DMS 273 treated with DMSO at 0.1 percent for 48 hours (cell line): ENCODE measurements at regions not wholly inside any gene's neighbourhood (a gene's known extent, or its start where the extent isn't known, plus 50 kb on each side); places are given as distances from the start of the nearest gene placed in this dataset.
"Not testable (repeated sequence)": the region's sequence is repeated elsewhere in the genome, so short reads cannot be mapped to it uniquely, and the experiment has no call there.

Experiments used
- DNase-seq: peaks from one replicate; lab custom pipeline; 2025; lab: John Stamatoyannopoulos, UW

DNA sequence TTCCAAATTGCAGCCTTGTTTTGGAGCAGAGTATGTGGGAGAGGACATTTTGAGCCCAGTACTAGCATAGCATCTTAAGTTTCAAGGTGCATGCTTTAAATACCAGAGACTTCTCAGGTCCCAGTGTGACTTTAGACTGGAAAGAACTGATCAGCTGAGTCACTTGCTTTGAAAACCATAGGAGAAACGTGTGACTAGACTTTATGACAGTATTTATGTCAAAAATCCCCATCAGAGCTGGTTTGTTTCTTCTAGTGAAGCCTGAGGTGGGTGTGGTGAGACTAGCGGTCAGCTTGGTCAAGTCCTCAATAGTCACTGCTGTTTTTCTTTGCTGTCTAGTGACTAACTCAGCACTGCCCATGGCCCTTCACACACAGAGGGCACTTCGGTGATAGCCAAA, 724.2 kb downstream of the GATA3 start:
- no peak for DNase-seq

GRCh38 chr10:8787649-8788048, 733.2 kb downstream of the GATA3 start:
- DNase-seq, result no peak

GRCh38 chr10:8790390-8790789, 735.9 kb downstream of the GATA3 start:
- DNase-seq, result no peak

- no peak for DNase-seq
Observed at GRCh38 chr10:8794860-8795259, 740.4 kb downstream of the GATA3 start.

- DNase-seq, result no peak
Observed at GRCh38 chr10:8800426-8800825, 745.9 kb downstream of the GATA3 start.

- DNase-seq, result no peak
Observed at GRCh38 chr10:8803992-8804391, 749.5 kb downstream of the GATA3 start.

- no peak for DNase-seq
Observed at GRCh38 chr10:8810677-8811076, 756.2 kb downstream of the GATA3 start.

- no peak for DNase-seq
Observed at GRCh38 chr10:8811201-8811600, 756.7 kb downstream of the GATA3 start.

- DNase-seq, result no peak
Observed at GRCh38 chr10:8815969-8816368, 761.5 kb downstream of the GATA3 start.

DNA sequence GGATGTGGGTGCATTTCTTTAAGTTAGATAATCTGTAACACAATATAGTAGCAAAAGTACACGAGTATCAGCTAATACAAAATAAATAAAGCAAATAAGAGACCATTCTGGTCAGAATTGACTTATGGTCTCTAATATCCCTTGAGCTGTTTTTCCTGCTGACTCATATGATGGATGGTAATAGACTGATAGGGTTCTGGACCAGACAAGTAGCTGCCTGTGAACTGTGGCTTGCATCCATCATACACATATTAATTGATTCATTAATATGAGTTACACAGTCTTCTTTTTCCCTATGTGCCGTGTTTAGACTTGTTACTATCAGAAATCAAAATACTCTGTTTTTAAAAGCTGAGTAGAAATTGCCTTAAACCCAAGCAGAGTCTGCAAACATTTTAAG, 762.8 kb downstream of the GATA3 start:
- DNase-seq, result no peak

- no peak for DNase-seq
Observed at GRCh38 chr10:8825611-8826010, 771.1 kb downstream of the GATA3 start.

- no peak for DNase-seq
Observed at GRCh38 chr10:8829592-8829991, 775.1 kb downstream of the GATA3 start.

DNA sequence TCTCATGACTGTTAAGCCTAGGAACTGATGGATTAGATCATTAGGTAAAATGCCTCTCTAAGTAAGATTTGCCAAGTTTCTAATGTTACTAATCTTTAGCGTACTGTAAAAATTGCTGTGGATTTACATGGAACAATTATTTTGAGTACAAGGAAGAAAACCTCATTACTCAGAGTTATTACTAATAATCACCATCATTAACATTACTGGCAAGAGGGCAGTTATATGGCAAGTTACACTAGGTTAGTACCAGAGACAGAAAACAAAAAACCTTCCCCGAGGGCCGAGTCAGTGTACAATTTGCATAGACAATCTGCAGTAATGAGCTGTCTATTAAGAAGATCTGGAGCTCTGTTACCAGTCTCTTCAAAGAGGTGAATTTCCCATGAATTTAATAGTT, 775.6 kb downstream of the GATA3 start:
- DNase-seq, result no peak

- DNase-seq, result no peak
Observed at GRCh38 chr10:8830876-8831275, 776.4 kb downstream of the GATA3 start.

GRCh38 chr10:8835453-8836167, 781.1 kb downstream of the GATA3 start:
- no peak for DNase-seq

DNA sequence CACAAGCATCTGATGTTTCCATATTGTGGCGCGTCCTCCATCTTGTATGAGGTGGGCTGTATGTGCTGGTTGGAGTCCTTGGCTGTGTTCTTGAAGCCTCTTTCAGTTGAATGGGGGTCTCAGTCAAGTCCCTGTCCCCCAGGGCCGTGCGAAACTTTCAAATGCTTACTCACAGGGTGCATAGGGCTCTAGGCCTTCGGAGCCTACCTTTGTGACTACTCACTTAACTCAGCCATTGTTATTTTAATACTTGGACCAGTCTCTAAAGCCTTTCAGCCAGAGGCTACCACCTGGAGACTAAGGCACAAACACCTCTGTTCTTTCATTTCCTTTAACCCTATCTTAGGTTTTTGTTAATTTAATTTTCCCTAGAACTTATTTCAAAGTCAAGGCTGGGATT, 785.9 kb downstream of the GATA3 start:
- DNase-seq, result no peak

DNA sequence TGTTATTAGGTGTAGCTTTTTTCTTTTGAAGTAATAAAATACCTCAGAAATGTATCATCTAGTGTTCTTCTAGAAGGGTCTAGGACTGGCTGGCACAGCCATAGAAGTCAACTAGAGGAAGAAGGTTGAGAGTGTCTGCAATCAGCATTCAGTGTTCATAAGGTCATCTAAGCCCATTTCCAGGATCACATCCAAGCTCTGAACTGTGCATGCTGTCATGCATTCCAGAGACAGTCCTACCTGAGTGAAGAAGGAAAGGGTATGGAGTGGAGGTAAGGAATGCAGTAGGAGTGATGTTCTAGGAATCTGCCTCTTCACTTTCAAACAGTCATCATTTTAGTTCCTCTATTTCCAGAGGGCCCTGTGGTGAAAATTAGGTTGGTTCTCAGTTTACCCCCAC, 789.7 kb downstream of the GATA3 start:
- no peak for DNase-seq

- no peak for DNase-seq
Observed at GRCh38 chr10:8852546-8852945, 798.1 kb downstream of the GATA3 start.

- DNase-seq, result no peak
Observed at GRCh38 chr10:8853048-8853447, 798.6 kb downstream of the GATA3 start.

DNA sequence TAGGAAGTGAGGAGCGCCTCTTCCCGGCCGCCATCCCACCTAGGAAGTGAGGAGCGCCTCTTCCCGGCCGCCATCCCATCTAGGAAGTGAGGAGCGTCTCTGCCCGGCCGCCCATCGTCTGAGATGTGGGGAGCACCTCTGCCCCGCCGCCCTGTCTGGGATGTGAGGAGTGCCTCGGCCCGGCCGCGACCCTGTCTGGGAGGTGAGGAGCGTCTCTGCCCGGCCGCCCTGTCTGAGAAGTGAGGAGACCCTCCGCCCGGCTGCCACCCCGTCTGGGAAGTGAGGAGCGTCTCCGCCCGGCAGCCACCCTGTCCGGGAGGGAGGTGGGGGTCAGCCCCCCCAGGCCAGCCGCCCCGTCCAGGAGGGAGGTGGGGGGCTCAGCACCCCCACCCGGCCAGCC, 814.4 kb downstream of the GATA3 start:
- not testable (repeated sequence) for DNase-seq

DNA sequence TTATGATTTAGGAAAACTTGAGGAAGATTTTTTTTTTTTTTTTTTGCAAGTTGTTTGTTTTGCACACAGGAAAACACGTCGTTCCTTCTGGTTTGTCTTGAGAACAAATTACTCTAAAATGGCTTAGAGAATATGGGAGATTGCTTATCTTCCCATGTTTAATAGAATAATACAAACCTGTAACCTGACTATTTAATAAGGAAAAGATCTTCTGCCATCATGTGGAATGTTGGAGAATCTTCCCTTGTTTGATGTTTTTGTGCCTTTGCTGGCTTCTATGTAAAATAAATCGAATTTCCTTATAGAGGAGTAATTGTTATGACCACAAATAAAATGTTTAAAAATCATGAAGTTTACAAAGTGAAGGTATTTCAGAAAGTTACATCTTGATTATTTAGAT, 818.8 kb downstream of the GATA3 start:
- DNase-seq, result no peak

DNA sequence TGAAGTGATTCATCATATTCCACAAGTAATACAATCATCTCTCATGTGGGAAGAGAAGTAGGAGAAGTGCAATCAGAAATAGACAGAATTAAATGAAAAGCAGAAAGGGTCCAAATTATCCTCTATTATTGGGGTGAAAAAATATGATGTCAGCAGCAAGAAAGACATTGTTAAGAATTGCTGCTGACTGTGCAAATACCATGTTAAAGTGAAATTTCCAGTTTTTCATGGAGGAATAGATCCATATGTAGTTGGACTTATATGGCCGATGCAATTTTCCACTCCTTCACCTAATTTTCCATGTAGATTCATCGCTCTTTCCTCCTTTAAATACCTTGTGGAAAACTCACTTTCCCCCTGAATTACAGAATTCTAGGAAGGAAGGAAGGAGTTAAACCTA, 819.8 kb downstream of the GATA3 start:
- DNase-seq, result no peak

DNA sequence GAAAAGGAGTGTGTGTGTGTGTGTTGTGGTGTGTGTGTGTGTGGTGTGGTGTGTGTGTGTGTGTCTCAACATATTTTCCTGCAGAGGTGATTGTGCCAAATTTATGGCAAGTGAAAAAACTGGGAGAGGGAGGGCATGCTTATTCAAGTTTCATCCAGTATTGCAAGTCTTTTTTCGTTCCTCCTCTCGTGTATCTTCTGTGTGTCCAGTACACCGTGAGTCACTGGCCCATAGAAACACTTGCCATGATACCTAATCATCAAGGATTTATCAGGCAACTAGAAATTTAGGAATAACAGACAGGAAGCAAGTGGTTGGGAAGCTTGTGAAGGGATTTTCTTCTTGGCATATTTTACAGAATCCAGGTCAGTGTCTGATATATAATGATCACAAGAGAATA, 820.5 kb downstream of the GATA3 start:
- DNase-seq, result no peak

DNA sequence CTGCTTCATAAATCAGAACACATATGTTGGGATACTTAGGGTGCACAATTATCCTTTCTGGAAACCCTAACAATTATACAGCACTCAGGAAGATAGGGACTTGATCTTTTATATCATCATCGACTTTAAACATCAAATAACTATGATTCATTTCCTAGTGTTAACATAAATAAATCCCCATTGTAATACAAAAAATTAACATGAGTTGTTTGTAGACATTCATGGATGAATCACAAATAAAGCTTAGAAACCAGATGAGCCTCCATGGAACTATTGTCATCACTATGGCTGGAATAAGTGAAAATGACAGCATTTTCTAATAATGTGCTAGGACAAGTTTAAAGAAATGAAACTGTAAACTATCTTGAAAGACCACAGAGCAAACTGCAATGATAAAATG, 821.7 kb downstream of the GATA3 start:
- no peak for DNase-seq

- no peak for DNase-seq
Observed at GRCh38 chr10:8889538-8889937, 835.0 kb downstream of the GATA3 start.
